ENCODE measurements at regions not wholly inside any gene's neighbourhood (a gene's known extent, or its start where the extent isn't known, plus 50 kb on each side); places are given as distances from the start of the nearest gene placed in this dataset.

GRCh38 chr5:93117751-93118531 lies 463.1 kb downstream of the NR2F1-AS1 start:
- intact Hi-C loops (cut with DNase I) = no loop called here
- no peak for FAIRE-seq
- TF ChIP-seq CTCF (IDR thresholded peaks at IDR 0.05; ENCODE audit: borderline replicate concordance, extremely low read depth, insufficient read depth) = no peak

GRCh38 chr5:93107805-93108520 lies 473.1 kb downstream of the NR2F1-AS1 start:
- H3K9ac ChIP-seq (ENCODE audit: low read length in 3 of 3) = no peak overlapping the region
- no peak overlapping the region for H3K27ac ChIP-seq (ENCODE audit: low read depth in 2 of 2, low read length in 2 of 2)
- H3K9me3 ChIP-seq (ENCODE audit: control insufficient read depth in 2 of 3, insufficient read depth in 1 of 3, low read length in 3 of 3) = no peaks in the 10 kb centered on the region
- no peak overlapping the region for H3K4me3 ChIP-seq (ENCODE audit: low read length in 3 of 3)
- no peaks in the 10 kb centered on the region for H3K36me3 ChIP-seq (ENCODE audit: control insufficient read depth in 2 of 3, insufficient read depth in 3 of 3, low read length in 3 of 3)
- intact Hi-C loops (cut with DNase I) = no loop called here
- no peak for TF ChIP-seq CTCF (IDR thresholded peaks at IDR 0.05; ENCODE audit: borderline replicate concordance, extremely low read depth, insufficient read depth)
- no peaks in the 10 kb centered on the region for H3K4me1 ChIP-seq (ENCODE audit: control insufficient read depth in 2 of 3, insufficient read depth in 2 of 3, low read depth in 1 of 3, low read length in 3 of 3)
- H3K27me3 ChIP-seq (ENCODE audit: control insufficient read depth, insufficient read depth, low read length) = no peaks in the 10 kb centered on the region
- FAIRE-seq = no peak
- DNase-seq = peak in 1 of 5 donors; percentile 18

More at GRCh38 chr5:93117751-93118531, 463.1 kb downstream of the NR2F1-AS1 start:
- H3K36me3 ChIP-seq (ENCODE audit: control insufficient read depth in 2 of 3, insufficient read depth in 3 of 3, low read length in 3 of 3) = no peaks in the 10 kb centered on the region
- H3K4me1 ChIP-seq (ENCODE audit: control insufficient read depth in 2 of 3, insufficient read depth in 2 of 3, low read depth in 1 of 3, low read length in 3 of 3) = no peaks in the 10 kb centered on the region
- no peak overlapping the region for H3K4me3 ChIP-seq (ENCODE audit: low read length in 3 of 3)
- no peak for DNase-seq
- no peak overlapping the region for H3K27ac ChIP-seq (ENCODE audit: low read depth in 2 of 2, low read length in 2 of 2)
- H3K9ac ChIP-seq (ENCODE audit: low read length in 3 of 3) = no peak overlapping the region
- H3K9me3 ChIP-seq (ENCODE audit: control insufficient read depth in 2 of 3, insufficient read depth in 1 of 3, low read length in 3 of 3) = no peaks in the 10 kb centered on the region
- no peaks in the 10 kb centered on the region for H3K27me3 ChIP-seq (ENCODE audit: control insufficient read depth, insufficient read depth, low read length)

- DNase-seq = peak in 2 of 5 donors; percentile 43 to 54
- no peak for FAIRE-seq
- no peak for TF ChIP-seq CTCF (IDR thresholded peaks at IDR 0.05; ENCODE audit: borderline replicate concordance, extremely low read depth, insufficient read depth)
- Histone ChIP-seq H3K36me3 (ENCODE audit: control insufficient read depth in 2 of 3, insufficient read depth in 3 of 3, low read length in 3 of 3) (no peaks in the 10 kb centered on the region), H3K27me3 (ENCODE audit: control insufficient read depth, insufficient read depth, low read length) (no peaks in the 10 kb centered on the region), H3K27ac (ENCODE audit: low read depth in 2 of 2, low read length in 2 of 2) (no peak overlapping the region), H3K9me3 (ENCODE audit: control insufficient read depth in 2 of 3, insufficient read depth in 1 of 3, low read length in 3 of 3) (no peaks in the 10 kb centered on the region), H3K9ac (ENCODE audit: low read length in 3 of 3) (no peak overlapping the region), H3K4me1 (ENCODE audit: control insufficient read depth in 2 of 3, insufficient read depth in 2 of 3, low read depth in 1 of 3, low read length in 3 of 3) (no peaks in the 10 kb centered on the region), H3K4me3 (ENCODE audit: low read length in 3 of 3) (no peak overlapping the region)
- intact Hi-C loops (cut with DNase I) = no loop called here
These were observed 473.9 kb downstream of the NR2F1-AS1 start for GRCh38 chr5:93107141-93107540.
